ENCODE measurements at regions not wholly inside any gene's neighbourhood (a gene's known extent, or its start where the extent isn't known, plus 50 kb on each side); places are given as distances from the start of the nearest gene placed in this dataset.

GRCh38 chr20:7347409-7347808 lies 579.9 kb downstream of the BMP2 start:
- no peaks in the 10 kb centered on the region for H3K27me3 ChIP-seq (ENCODE audit: low read depth, low read length)
- no peak overlapping the region for H3K27ac ChIP-seq (ENCODE audit: low read length)
- no peaks in the 10 kb centered on the region for H3K36me3 ChIP-seq (ENCODE audit: control insufficient read depth in 1 of 2, insufficient read depth in 2 of 2, low read length in 2 of 2)
- no peaks in the 10 kb centered on the region for H3K9me3 ChIP-seq (ENCODE audit: control insufficient read depth in 1 of 2, low read length in 2 of 2)
- no peak overlapping the region for H3K4me3 ChIP-seq (ENCODE audit: low read depth in 1 of 2, low read length in 2 of 2)
- no peaks in the 10 kb centered on the region for H3K4me1 ChIP-seq (ENCODE audit: control insufficient read depth in 1 of 2, insufficient read depth in 2 of 2, low read length in 2 of 2)

GRCh38 chr20:7348253-7348652 lies 580.8 kb downstream of the BMP2 start:
- Histone ChIP-seq H3K27ac (ENCODE audit: low read length) (no peak overlapping the region), H3K4me1 (ENCODE audit: control insufficient read depth in 1 of 2, insufficient read depth in 2 of 2, low read length in 2 of 2) (no peaks in the 10 kb centered on the region), H3K4me3 (ENCODE audit: low read depth in 1 of 2, low read length in 2 of 2) (no peak overlapping the region), H3K27me3 (ENCODE audit: low read depth, low read length) (no peaks in the 10 kb centered on the region), H3K36me3 (ENCODE audit: control insufficient read depth in 1 of 2, insufficient read depth in 2 of 2, low read length in 2 of 2) (no peaks in the 10 kb centered on the region), H3K9me3 (ENCODE audit: control insufficient read depth in 1 of 2, low read length in 2 of 2) (no peaks in the 10 kb centered on the region)

- no peaks in the 10 kb centered on the region for H3K9me3 ChIP-seq (ENCODE audit: control insufficient read depth in 1 of 2, low read length in 2 of 2)
- no peaks in the 10 kb centered on the region for H3K36me3 ChIP-seq (ENCODE audit: control insufficient read depth in 1 of 2, insufficient read depth in 2 of 2, low read length in 2 of 2)
- H3K27me3 ChIP-seq (ENCODE audit: low read depth, low read length), result no peaks in the 10 kb centered on the region
- no peak overlapping the region for H3K27ac ChIP-seq (ENCODE audit: low read length)
- no peaks in the 10 kb centered on the region for H3K4me1 ChIP-seq (ENCODE audit: control insufficient read depth in 1 of 2, insufficient read depth in 2 of 2, low read length in 2 of 2)
- no peak overlapping the region for H3K4me3 ChIP-seq (ENCODE audit: low read depth in 1 of 2, low read length in 2 of 2)
Measured at GRCh38 chr20:7352165-7352564, 584.7 kb downstream of the BMP2 start.

GRCh38 chr20:7355051-7355450 lies 585.2 kb downstream of the HAO1 start:
- Histone ChIP-seq H3K9me3 (ENCODE audit: control insufficient read depth in 1 of 2, low read length in 2 of 2) (no peaks in the 10 kb centered on the region), H3K27me3 (ENCODE audit: low read depth, low read length) (no peaks in the 10 kb centered on the region), H3K27ac (ENCODE audit: low read length) (no peak overlapping the region), H3K4me3 (ENCODE audit: low read depth in 1 of 2, low read length in 2 of 2) (no peak overlapping the region), H3K36me3 (ENCODE audit: control insufficient read depth in 1 of 2, insufficient read depth in 2 of 2, low read length in 2 of 2) (no peaks in the 10 kb centered on the region), H3K4me1 (ENCODE audit: control insufficient read depth in 1 of 2, insufficient read depth in 2 of 2, low read length in 2 of 2) (no peaks in the 10 kb centered on the region)

- Histone ChIP-seq H3K27me3 (ENCODE audit: low read depth, low read length) (no peaks in the 10 kb centered on the region), H3K4me1 (ENCODE audit: control insufficient read depth in 1 of 2, insufficient read depth in 2 of 2, low read length in 2 of 2) (no peaks in the 10 kb centered on the region), H3K27ac (ENCODE audit: low read length) (no peak overlapping the region), H3K9me3 (ENCODE audit: control insufficient read depth in 1 of 2, low read length in 2 of 2) (no peaks in the 10 kb centered on the region), H3K36me3 (ENCODE audit: control insufficient read depth in 1 of 2, insufficient read depth in 2 of 2, low read length in 2 of 2) (no peaks in the 10 kb centered on the region), H3K4me3 (ENCODE audit: low read depth in 1 of 2, low read length in 2 of 2) (no peak overlapping the region)
Measured at GRCh38 chr20:7358670-7359069, 581.6 kb downstream of the HAO1 start.

- Histone ChIP-seq H3K36me3 (ENCODE audit: control insufficient read depth in 1 of 2, insufficient read depth in 2 of 2, low read length in 2 of 2) (no peaks in the 10 kb centered on the region), H3K27me3 (ENCODE audit: low read depth, low read length) (no peaks in the 10 kb centered on the region), H3K9me3 (ENCODE audit: control insufficient read depth in 1 of 2, low read length in 2 of 2) (no peaks in the 10 kb centered on the region), H3K4me1 (ENCODE audit: control insufficient read depth in 1 of 2, insufficient read depth in 2 of 2, low read length in 2 of 2) (no peaks in the 10 kb centered on the region), H3K27ac (ENCODE audit: low read length) (no peak overlapping the region), H3K4me3 (ENCODE audit: low read depth in 1 of 2, low read length in 2 of 2) (no peak overlapping the region)
Measured at GRCh38 chr20:7359739-7360138, 580.5 kb downstream of the HAO1 start.

- Histone ChIP-seq H3K36me3 (ENCODE audit: control insufficient read depth in 1 of 2, insufficient read depth in 2 of 2, low read length in 2 of 2) (no peaks in the 10 kb centered on the region), H3K4me1 (ENCODE audit: control insufficient read depth in 1 of 2, insufficient read depth in 2 of 2, low read length in 2 of 2) (no peaks in the 10 kb centered on the region)
Measured at GRCh38 chr20:7361321-7361720, 578.9 kb downstream of the HAO1 start.

GRCh38 chr20:7361931-7362330 lies 578.3 kb downstream of the HAO1 start:
- H3K27ac ChIP-seq (ENCODE audit: low read length), result no peak overlapping the region
- no peaks in the 10 kb centered on the region for H3K36me3 ChIP-seq (ENCODE audit: control insufficient read depth in 1 of 2, insufficient read depth in 2 of 2, low read length in 2 of 2)
- no peaks in the 10 kb centered on the region for H3K9me3 ChIP-seq (ENCODE audit: control insufficient read depth in 1 of 2, low read length in 2 of 2)
- H3K27me3 ChIP-seq (ENCODE audit: low read depth, low read length), result no peaks in the 10 kb centered on the region
- no peak overlapping the region for H3K4me3 ChIP-seq (ENCODE audit: low read depth in 1 of 2, low read length in 2 of 2)
- no peaks in the 10 kb centered on the region for H3K4me1 ChIP-seq (ENCODE audit: control insufficient read depth in 1 of 2, insufficient read depth in 2 of 2, low read length in 2 of 2)

More at GRCh38 chr20:7361321-7361720, 578.9 kb downstream of the HAO1 start:
- Histone ChIP-seq H3K4me3 (ENCODE audit: low read depth in 1 of 2, low read length in 2 of 2) (no peak overlapping the region), H3K27me3 (ENCODE audit: low read depth, low read length) (no peaks in the 10 kb centered on the region), H3K9me3 (ENCODE audit: control insufficient read depth in 1 of 2, low read length in 2 of 2) (no peaks in the 10 kb centered on the region), H3K27ac (ENCODE audit: low read length) (no peak overlapping the region)

- no peaks in the 10 kb centered on the region for H3K36me3 ChIP-seq (ENCODE audit: control insufficient read depth in 1 of 2, insufficient read depth in 2 of 2, low read length in 2 of 2)
- H3K9me3 ChIP-seq (ENCODE audit: control insufficient read depth in 1 of 2, low read length in 2 of 2), result no peaks in the 10 kb centered on the region
- H3K27ac ChIP-seq (ENCODE audit: low read length), result no peak overlapping the region
- H3K27me3 ChIP-seq (ENCODE audit: low read depth, low read length), result no peaks in the 10 kb centered on the region
- no peak overlapping the region for H3K4me3 ChIP-seq (ENCODE audit: low read depth in 1 of 2, low read length in 2 of 2)
- H3K4me1 ChIP-seq (ENCODE audit: control insufficient read depth in 1 of 2, insufficient read depth in 2 of 2, low read length in 2 of 2), result no peaks in the 10 kb centered on the region
Measured at GRCh38 chr20:7362601-7363000, 577.7 kb downstream of the HAO1 start.

- H3K9me3 ChIP-seq (ENCODE audit: control insufficient read depth in 1 of 2, low read length in 2 of 2), result no peaks in the 10 kb centered on the region
- H3K4me1 ChIP-seq (ENCODE audit: control insufficient read depth in 1 of 2, insufficient read depth in 2 of 2, low read length in 2 of 2), result no peaks in the 10 kb centered on the region
- H3K27ac ChIP-seq (ENCODE audit: low read length), result no peak overlapping the region
- no peaks in the 10 kb centered on the region for H3K36me3 ChIP-seq (ENCODE audit: control insufficient read depth in 1 of 2, insufficient read depth in 2 of 2, low read length in 2 of 2)
- no peaks in the 10 kb centered on the region for H3K27me3 ChIP-seq (ENCODE audit: low read depth, low read length)
- no peak overlapping the region for H3K4me3 ChIP-seq (ENCODE audit: low read depth in 1 of 2, low read length in 2 of 2)
Measured at GRCh38 chr20:7366189-7366588, 574.1 kb downstream of the HAO1 start.

- Histone ChIP-seq H3K27me3 (ENCODE audit: low read depth, low read length) (no peaks in the 10 kb centered on the region), H3K27ac (ENCODE audit: low read length) (no peak overlapping the region), H3K4me3 (ENCODE audit: low read depth in 1 of 2, low read length in 2 of 2) (no peak overlapping the region), H3K4me1 (ENCODE audit: control insufficient read depth in 1 of 2, insufficient read depth in 2 of 2, low read length in 2 of 2) (no peaks in the 10 kb centered on the region), H3K36me3 (ENCODE audit: control insufficient read depth in 1 of 2, insufficient read depth in 2 of 2, low read length in 2 of 2) (no peaks in the 10 kb centered on the region), H3K9me3 (ENCODE audit: control insufficient read depth in 1 of 2, low read length in 2 of 2) (no peaks in the 10 kb centered on the region)
Measured at GRCh38 chr20:7371518-7372163, 568.6 kb downstream of the HAO1 start.

GRCh38 chr20:7375905-7376304 lies 564.4 kb downstream of the HAO1 start:
- Histone ChIP-seq H3K4me1 (ENCODE audit: control insufficient read depth in 1 of 2, insufficient read depth in 2 of 2, low read length in 2 of 2) (no peaks in the 10 kb centered on the region), H3K27ac (ENCODE audit: low read length) (no peak overlapping the region), H3K27me3 (ENCODE audit: low read depth, low read length) (no peaks in the 10 kb centered on the region), H3K4me3 (ENCODE audit: low read depth in 1 of 2, low read length in 2 of 2) (no peak overlapping the region), H3K36me3 (ENCODE audit: control insufficient read depth in 1 of 2, insufficient read depth in 2 of 2, low read length in 2 of 2) (no peaks in the 10 kb centered on the region), H3K9me3 (ENCODE audit: control insufficient read depth in 1 of 2, low read length in 2 of 2) (no peaks in the 10 kb centered on the region)
